ENCODE measurements at regions not wholly inside any gene's neighbourhood (a gene's known extent, or its start where the extent isn't known, plus 50 kb on each side); places are given as distances from the start of the nearest gene placed in this dataset.

DNA sequence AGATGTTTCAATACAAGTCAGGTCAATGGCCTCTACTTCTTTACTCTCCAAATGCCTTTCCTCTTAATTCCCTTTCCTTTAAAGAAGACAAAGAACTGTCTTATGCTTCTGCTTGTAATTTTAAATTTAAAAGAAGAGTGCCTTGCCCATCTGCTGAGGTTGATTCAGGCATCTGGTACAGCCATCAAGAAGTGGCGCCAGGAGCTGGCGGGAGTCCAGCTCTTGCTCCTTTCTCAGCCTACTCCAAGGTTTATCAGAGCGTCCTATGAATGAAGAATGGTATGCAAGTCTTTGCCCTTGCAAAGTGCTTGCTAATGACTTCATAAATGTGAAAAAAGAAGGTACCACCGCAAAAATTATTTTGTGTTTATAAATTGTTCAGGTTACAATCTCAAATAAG lies 294.6 kb upstream of the TGFBR2 start:
- no peaks in the 10 kb centered on the region for H3K27me3 ChIP-seq
- DNase-seq (ENCODE audit: low read depth in 1 of 2, low spot score in 1 of 2): peak in 1 of 2 donors; percentile 5
- H3K36me3 ChIP-seq: no peaks in the 10 kb centered on the region
- no peaks in the 10 kb centered on the region for H3K9me3 ChIP-seq (ENCODE audit: low read depth)
- no peak overlapping the region for H3K4me3 ChIP-seq
- H3K27ac ChIP-seq: no peak overlapping the region
- TF ChIP-seq, protein P1, sequence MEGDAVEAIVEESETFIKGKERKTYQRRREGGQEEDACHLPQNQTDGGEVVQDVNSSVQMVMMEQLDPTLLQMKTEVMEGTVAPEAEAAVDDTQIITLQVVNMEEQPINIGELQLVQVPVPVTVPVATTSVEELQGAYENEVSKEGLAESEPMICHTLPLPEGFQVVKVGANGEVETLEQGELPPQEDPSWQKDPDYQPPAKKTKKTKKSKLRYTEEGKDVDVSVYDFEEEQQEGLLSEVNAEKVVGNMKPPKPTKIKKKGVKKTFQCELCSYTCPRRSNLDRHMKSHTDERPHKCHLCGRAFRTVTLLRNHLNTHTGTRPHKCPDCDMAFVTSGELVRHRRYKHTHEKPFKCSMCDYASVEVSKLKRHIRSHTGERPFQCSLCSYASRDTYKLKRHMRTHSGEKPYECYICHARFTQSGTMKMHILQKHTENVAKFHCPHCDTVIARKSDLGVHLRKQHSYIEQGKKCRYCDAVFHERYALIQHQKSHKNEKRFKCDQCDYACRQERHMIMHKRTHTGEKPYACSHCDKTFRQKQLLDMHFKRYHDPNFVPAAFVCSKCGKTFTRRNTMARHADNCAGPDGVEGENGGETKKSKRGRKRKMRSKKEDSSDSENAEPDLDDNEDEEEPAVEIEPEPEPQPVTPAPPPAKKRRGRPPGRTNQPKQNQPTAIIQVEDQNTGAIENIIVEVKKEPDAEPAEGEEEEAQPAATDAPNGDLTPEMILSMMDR (IDR thresholded peaks at IDR 0.05; ENCODE audit: low read depth, low read length): no peak
- H3K4me1 ChIP-seq (ENCODE audit: low read depth): no peaks in the 10 kb centered on the region

DNA sequence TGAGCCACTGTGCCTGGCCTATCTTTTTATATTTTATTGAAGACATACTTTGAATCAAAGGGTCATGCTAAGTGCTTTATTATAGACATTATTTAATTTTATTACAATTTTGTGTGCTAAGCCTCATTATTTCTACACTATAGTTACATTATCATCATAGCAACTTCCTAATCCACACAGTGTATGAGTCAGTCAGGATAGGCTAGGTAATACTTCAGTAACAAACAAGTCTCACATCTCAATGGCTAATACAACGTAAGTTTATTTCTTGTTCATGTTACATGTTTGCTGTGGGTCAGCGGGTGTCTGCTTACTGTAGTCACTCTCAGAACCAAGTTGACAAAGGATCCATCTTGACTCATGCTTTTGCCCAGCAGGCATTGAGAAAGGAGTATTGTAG lies 292.6 kb upstream of the TGFBR2 start:
- Histone ChIP-seq H3K27me3 (no peaks in the 10 kb centered on the region), H3K36me3 (no peaks in the 10 kb centered on the region), H3K27ac (no peak overlapping the region), H3K4me3 (no peak overlapping the region), H3K9me3 (ENCODE audit: low read depth) (no peaks in the 10 kb centered on the region), H3K4me1 (ENCODE audit: low read depth) (no peaks in the 10 kb centered on the region)
- no peak for DNase-seq (ENCODE audit: low read depth in 1 of 2, low spot score in 1 of 2)
- TF ChIP-seq, protein P1 (IDR thresholded peaks at IDR 0.05; ENCODE audit: low read depth, low read length): no peak

DNA sequence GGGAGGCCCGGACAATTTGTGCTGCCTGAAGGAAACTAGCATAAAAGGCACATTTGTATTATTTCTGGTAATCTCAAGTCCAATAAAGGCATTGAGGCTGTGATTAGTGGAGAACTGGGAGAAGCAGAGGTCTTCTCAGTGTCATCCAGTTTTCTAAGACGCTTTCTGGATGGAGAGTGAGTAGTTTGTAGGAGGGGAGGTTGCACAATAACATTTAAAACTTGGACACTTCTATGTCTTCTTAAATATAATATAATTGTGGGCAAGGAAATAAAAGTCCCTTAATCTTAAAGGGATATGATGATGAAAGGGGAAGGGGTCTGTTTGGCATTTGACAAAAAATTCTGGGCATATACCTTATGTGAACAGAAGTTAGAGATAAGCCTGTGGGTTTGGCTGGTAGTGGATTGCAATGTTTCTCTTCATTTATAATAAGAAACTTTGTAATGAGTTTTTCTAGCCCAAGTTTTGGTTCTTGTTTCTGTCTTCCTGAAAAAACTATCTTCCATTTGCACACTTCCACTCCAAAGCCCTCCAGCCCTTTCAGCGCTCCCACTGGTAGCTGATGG lies 291.6 kb upstream of the TGFBR2 start:
- DNase-seq (ENCODE audit: low read depth in 1 of 2, low spot score in 1 of 2): peak in 1 of 2 donors; percentile 51
- no peaks in the 10 kb centered on the region for H3K27me3 ChIP-seq
- no peaks in the 10 kb centered on the region for H3K9me3 ChIP-seq (ENCODE audit: low read depth)
- H3K27ac ChIP-seq: no peak overlapping the region
- H3K36me3 ChIP-seq: no peaks in the 10 kb centered on the region
- no peaks in the 10 kb centered on the region for H3K4me1 ChIP-seq (ENCODE audit: low read depth)
- TF ChIP-seq, protein P1 (IDR thresholded peaks at IDR 0.05; ENCODE audit: low read depth, low read length): no peak
- H3K4me3 ChIP-seq: no peak overlapping the region

DNA sequence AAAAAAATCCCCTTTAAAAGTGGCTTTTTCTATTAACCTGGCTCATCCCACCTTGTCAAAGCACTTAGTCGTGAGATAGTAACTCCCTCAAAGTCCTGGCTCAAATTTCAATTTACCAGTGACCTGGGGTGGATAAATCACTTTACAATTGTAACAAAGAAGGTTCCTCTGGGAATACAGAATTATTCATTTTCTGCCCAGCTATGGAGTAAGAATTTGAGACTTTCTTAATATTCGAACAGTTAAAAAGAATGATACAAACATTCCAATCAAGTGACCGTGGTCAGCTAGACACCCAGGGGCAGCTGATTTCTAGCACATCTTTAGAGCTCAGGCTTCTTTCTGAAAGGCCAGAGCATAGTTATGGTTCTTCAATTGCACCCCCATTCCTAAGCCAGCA lies 291.0 kb upstream of the TGFBR2 start:
- no peaks in the 10 kb centered on the region for H3K27me3 ChIP-seq
- no peaks in the 10 kb centered on the region for H3K36me3 ChIP-seq
- TF ChIP-seq, protein P1 (IDR thresholded peaks at IDR 0.05; ENCODE audit: low read depth, low read length): no peak

DNA sequence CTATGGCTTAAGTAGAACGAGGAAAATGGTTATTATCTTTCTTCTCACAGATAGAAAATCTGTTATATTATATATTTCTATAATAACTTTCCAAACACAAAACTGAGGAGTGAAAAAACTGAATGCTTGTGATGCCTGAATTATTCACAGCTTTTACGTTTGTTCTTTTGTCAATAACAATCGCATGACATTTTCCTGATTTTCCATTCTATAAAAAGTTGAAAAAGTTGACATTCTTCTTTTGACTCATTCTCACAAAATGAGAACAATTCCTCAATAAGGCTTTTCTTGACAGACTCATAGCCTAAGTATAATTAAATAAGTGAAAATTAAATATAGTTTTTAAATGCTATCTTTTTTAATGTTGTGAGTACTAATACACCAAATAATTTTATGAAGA lies 288.8 kb upstream of the TGFBR2 start:
- Histone ChIP-seq H3K4me3 (no peak overlapping the region), H3K27ac (no peak overlapping the region), H3K36me3 (no peaks in the 10 kb centered on the region), H3K9me3 (ENCODE audit: low read depth) (no peaks in the 10 kb centered on the region), H3K27me3 (no peaks in the 10 kb centered on the region), H3K4me1 (ENCODE audit: low read depth) (no peaks in the 10 kb centered on the region)
- no peak for DNase-seq (ENCODE audit: low read depth in 1 of 2, low spot score in 1 of 2)
- TF ChIP-seq, protein P1 (IDR thresholded peaks at IDR 0.05; ENCODE audit: low read depth, low read length): no peak

More for the DNA sequence above, 291.0 kb upstream of the TGFBR2 start:
- H3K4me3 ChIP-seq: no peak overlapping the region
- no peaks in the 10 kb centered on the region for H3K9me3 ChIP-seq (ENCODE audit: low read depth)
- no peak for DNase-seq (ENCODE audit: low read depth in 1 of 2, low spot score in 1 of 2)
- H3K27ac ChIP-seq: no peak overlapping the region
- H3K4me1 ChIP-seq (ENCODE audit: low read depth): no peaks in the 10 kb centered on the region

All from cardiac muscle cell (in vitro differentiated cells and primary cell).